ENCODE measurements at regions not wholly inside any gene's neighbourhood (a gene's known extent, or its start where the extent isn't known, plus 50 kb on each side); places are given as distances from the start of the nearest gene placed in this dataset.
A peak's percentile ranks its signal among the peaks of the same experiment; 100 is the strongest.

GRCh38 chr1:163570071-163570470 lies 248.3 kb downstream of the NUF2 start:
- peaks cover 45% of the 10 kb centered on the region for H3K4me1 ChIP-seq (ENCODE audit: insufficient read depth, low read length, poor library complexity, severe bottlenecking)
- BruUV-seq (replicated peaks): no TSS peak
- no peaks in the 10 kb centered on the region for H3K27me3 ChIP-seq (replicated peaks; ENCODE audit: insufficient read depth, low read depth, low read length, poor library complexity)
- DNase-seq (ENCODE audit: low spot score): peak; percentile 93
- no peaks in the 10 kb centered on the region for H3K36me3 ChIP-seq (ENCODE audit: insufficient read depth, low read length, poor library complexity, severe bottlenecking)
- CTCF ChIA-PET: no interaction called here
- POLR2A ChIA-PET (ENCODE audit: low non-redundant PET): no interaction called here
- peak overlapping the region; percentile 16 for H3K4me3 ChIP-seq (ENCODE audit: low read depth, low read length, poor library complexity, severe bottlenecking)
- no peaks in the 10 kb centered on the region for H3K9me3 ChIP-seq (ENCODE audit: low read depth, low read length, poor library complexity, severe bottlenecking)
- TF ChIP-seq EZH2 (IDR thresholded peaks at IDR 0.05; ENCODE audit: borderline replicate concordance, low read depth, low read length, poor library complexity, severe bottlenecking): no peak
- TF ChIP-seq, protein P1, sequence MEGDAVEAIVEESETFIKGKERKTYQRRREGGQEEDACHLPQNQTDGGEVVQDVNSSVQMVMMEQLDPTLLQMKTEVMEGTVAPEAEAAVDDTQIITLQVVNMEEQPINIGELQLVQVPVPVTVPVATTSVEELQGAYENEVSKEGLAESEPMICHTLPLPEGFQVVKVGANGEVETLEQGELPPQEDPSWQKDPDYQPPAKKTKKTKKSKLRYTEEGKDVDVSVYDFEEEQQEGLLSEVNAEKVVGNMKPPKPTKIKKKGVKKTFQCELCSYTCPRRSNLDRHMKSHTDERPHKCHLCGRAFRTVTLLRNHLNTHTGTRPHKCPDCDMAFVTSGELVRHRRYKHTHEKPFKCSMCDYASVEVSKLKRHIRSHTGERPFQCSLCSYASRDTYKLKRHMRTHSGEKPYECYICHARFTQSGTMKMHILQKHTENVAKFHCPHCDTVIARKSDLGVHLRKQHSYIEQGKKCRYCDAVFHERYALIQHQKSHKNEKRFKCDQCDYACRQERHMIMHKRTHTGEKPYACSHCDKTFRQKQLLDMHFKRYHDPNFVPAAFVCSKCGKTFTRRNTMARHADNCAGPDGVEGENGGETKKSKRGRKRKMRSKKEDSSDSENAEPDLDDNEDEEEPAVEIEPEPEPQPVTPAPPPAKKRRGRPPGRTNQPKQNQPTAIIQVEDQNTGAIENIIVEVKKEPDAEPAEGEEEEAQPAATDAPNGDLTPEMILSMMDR (conservative IDR thresholded peaks at IDR 0.05; ENCODE audit: low read depth, low read length): no peak
- intact Hi-C loops (cut with micrococcal nuclease; ENCODE audit: unreplicated experiment): no loop called here
- H3K27ac ChIP-seq (ENCODE audit: low read depth, low read length, poor library complexity, severe bottlenecking): peak overlapping the region; percentile 84

DNA sequence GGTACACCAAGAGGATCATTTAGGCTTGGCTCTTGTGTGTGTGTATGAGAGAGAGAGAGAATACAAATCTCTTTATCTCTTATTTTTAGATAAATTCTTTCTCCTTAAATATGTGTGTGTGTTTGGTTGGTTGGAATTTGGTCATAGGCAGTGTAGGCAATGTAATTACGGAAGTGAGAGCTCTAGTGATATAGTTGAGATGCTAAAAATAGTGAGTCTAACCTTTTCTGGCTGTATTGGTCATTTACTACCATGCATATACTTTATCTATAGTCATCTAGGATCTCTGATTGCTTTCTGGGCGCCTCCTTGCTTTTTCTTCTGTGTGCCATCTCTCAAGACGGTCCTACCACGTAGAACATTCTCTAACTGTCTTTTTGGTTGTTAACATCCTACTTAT lies 250.2 kb downstream of the NUF2 start:
- Histone ChIP-seq H3K9me3 (ENCODE audit: low read depth, low read length, poor library complexity, severe bottlenecking) (no peaks in the 10 kb centered on the region), H3K4me1 (ENCODE audit: insufficient read depth, low read length, poor library complexity, severe bottlenecking) (peaks cover 41% of the 10 kb centered on the region), H3K27ac (ENCODE audit: low read depth, low read length, poor library complexity, severe bottlenecking) (no peak overlapping the region), H3K4me3 (ENCODE audit: low read depth, low read length, poor library complexity, severe bottlenecking) (no peak overlapping the region), H3K36me3 (ENCODE audit: insufficient read depth, low read length, poor library complexity, severe bottlenecking) (no peaks in the 10 kb centered on the region), H3K27me3 (replicated peaks; ENCODE audit: insufficient read depth, low read depth, low read length, poor library complexity) (no peaks in the 10 kb centered on the region)
- ChIA-PET POLR2A (ENCODE audit: low non-redundant PET) (no interaction called here), CTCF (no interaction called here)
- BruUV-seq (replicated peaks): no TSS peak
- no peak for TF ChIP-seq EZH2 (IDR thresholded peaks at IDR 0.05; ENCODE audit: borderline replicate concordance, low read depth, low read length, poor library complexity, severe bottlenecking)
- TF ChIP-seq, protein P1 (conservative IDR thresholded peaks at IDR 0.05; ENCODE audit: low read depth, low read length): no peak
- intact Hi-C loops (cut with micrococcal nuclease; ENCODE audit: unreplicated experiment): no loop called here
- no peak for DNase-seq (ENCODE audit: low spot score)

DNA sequence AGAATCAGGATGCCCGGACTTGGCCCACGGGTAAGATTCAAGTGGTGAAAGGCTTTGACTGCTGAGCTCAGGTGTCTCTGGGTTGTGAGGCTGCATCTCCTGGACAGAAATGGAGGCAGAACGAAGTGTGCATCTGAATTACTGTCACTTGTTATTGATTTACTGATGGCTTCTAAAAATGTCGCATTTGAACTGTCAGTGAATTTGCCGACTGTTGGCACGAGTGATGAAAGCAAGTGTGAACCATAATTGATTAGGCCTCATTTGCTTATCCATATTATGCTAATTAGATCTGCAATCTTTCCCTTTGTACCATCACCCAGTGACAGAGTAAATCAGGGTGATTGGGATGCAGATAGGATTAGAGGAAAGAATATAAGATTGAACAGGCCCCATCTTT lies 252.4 kb downstream of the NUF2 start:
- TF ChIP-seq, protein P1 (conservative IDR thresholded peaks at IDR 0.05; ENCODE audit: low read depth, low read length): no peak
- TF ChIP-seq EZH2 (IDR thresholded peaks at IDR 0.05; ENCODE audit: borderline replicate concordance, low read depth, low read length, poor library complexity, severe bottlenecking): no peak
- CTCF ChIA-PET: no interaction called here
- no peaks in the 10 kb centered on the region for H3K27me3 ChIP-seq (replicated peaks; ENCODE audit: insufficient read depth, low read depth, low read length, poor library complexity)
- intact Hi-C loops (cut with micrococcal nuclease; ENCODE audit: unreplicated experiment): no loop called here
- POLR2A ChIA-PET (ENCODE audit: low non-redundant PET): no interaction called here
- no peak overlapping the region for H3K27ac ChIP-seq (ENCODE audit: low read depth, low read length, poor library complexity, severe bottlenecking)
- H3K4me3 ChIP-seq (ENCODE audit: low read depth, low read length, poor library complexity, severe bottlenecking): no peak overlapping the region
- no peaks in the 10 kb centered on the region for H3K36me3 ChIP-seq (ENCODE audit: insufficient read depth, low read length, poor library complexity, severe bottlenecking)
- BruUV-seq (replicated peaks): no TSS peak
- H3K4me1 ChIP-seq (ENCODE audit: insufficient read depth, low read length, poor library complexity, severe bottlenecking): peaks cover 33% of the 10 kb centered on the region
- H3K9me3 ChIP-seq (ENCODE audit: low read depth, low read length, poor library complexity, severe bottlenecking): no peaks in the 10 kb centered on the region
- no peak for DNase-seq (ENCODE audit: low spot score)
